Ovary (tissue), 7 donors: ENCODE measurements at regions not wholly inside any gene's neighbourhood (a gene's known extent, or its start where the extent isn't known, plus 50 kb on each side); places are given as distances from the start of the nearest gene placed in this dataset.

Experiments used
- DNase-seq, 5 donors: peaks; one replicate each; pipeline ENCODE4 v3.0.0-alpha.2; 2019 to 2020
- H3K27ac ChIP-seq, 2 donors: fragments of 200-600 bp; one replicate each; pipeline versions ENCODE4 v1.5.1 to v1.8.0; 2019 to 2022
- H3K27me3 ChIP-seq: fragments of 200-600 bp; one replicate; pipeline ENCODE4 v1.8.0; 2022
- H3K36me3 ChIP-seq: fragments of 200-600 bp; sonication (generic); one replicate; pipeline ENCODE4 v1.5.1; 2019
- H3K4me1 ChIP-seq: one replicate; pipeline ENCODE4 v1.8.1; 2013; ENCODE audit warnings: mild to moderate bottlenecking, moderate library complexity; ENCODE audit not compliant: insufficient read depth
- H3K4me3 ChIP-seq: fragments of 200-600 bp; sonication (generic); one replicate; pipeline ENCODE4 v1.5.1; 2017
- H3K9me3 ChIP-seq, 2 donors: fragments of 200-600 bp in 1 of 2; sonication (generic) in 1 of 2; one replicate each; pipeline versions ENCODE4 v1.5.1 to v1.8.1; 2013 to 2019; ENCODE audit warnings: mild to moderate bottlenecking in 1 of 2, moderate library complexity in 1 of 2
- EP300 ChIP-seq: sonication (generic); formaldehyde crosslinking; IDR thresholded peaks from one replicate; pipeline ENCODE4 v1.6.1; 2017; ENCODE audit warnings: antibody characterized with exemption
- POLR2A ChIP-seq: fragments of 450-650 bp; IDR thresholded peaks from one replicate; pipeline ENCODE4 v1.6.1; 2017; ENCODE audit warnings: antibody characterized with exemption, mild to moderate bottlenecking, moderate library complexity
- WGBS, 3 donors: extraction: QIAGEN DNeasy Blood & Tissue Kit in 1 of 3; methylation state at CpG; one replicate each; pipeline versions ENCODE4 v1.1.5 to v1.1.7; 2013 to 2017; 5-methylcytosine and 5-hydroxymethylcytosine counted together
- intact Hi-C, 4 donors: fragments of 100-400 bp; cut with DNase I; formaldehyde crosslinking; loops; one replicate each; pipeline versions ENCODE4 v1.11.0 to v1.15.1; 2022 to 2023
- TF ChIP-seq, protein P1 (sequence below), 3 donors: fragments of 450-650 bp in 2 of 3; fragments of 200-600 bp in 1 of 3; IDR thresholded peaks; one replicate each; pipeline versions ENCODE4 v1.5.1 to v1.8.0; 2016 to 2022; ENCODE audit warnings: antibody characterized with exemption in 3 of 3, mild to moderate bottlenecking in 1 of 3
- donor health status: DM: no; HTN: no; CAD: no; lungs with moderate emphysema.
- donor health status: DM: no; HTN: no; CAD: no.
- donor health status: Bipolar disorder and iron deficiency.
- donor health status: DM: no; HTN: no; CAD: no.
- donor health status: DM: yes; HTN: yes; CAD: no.

GRCh38 chr14:100955201-100955600 lies 51.7 kb upstream of the RTL1 start:
- H3K27ac ChIP-seq = no peak overlapping the region
- H3K27me3 ChIP-seq = no peaks in the 10 kb centered on the region
- WGBS, 3 donors = 54 to 64% (median 61%) methylated on average over 2 of the region's 2 CpGs
- DNase-seq = no peak
- intact Hi-C loops = no loop called here
- no peak overlapping the region for H3K4me3 ChIP-seq
- no peaks in the 10 kb centered on the region for H3K36me3 ChIP-seq
- TF ChIP-seq POLR2A (no peak), EP300 (no peak)
- TF ChIP-seq, protein P1, sequence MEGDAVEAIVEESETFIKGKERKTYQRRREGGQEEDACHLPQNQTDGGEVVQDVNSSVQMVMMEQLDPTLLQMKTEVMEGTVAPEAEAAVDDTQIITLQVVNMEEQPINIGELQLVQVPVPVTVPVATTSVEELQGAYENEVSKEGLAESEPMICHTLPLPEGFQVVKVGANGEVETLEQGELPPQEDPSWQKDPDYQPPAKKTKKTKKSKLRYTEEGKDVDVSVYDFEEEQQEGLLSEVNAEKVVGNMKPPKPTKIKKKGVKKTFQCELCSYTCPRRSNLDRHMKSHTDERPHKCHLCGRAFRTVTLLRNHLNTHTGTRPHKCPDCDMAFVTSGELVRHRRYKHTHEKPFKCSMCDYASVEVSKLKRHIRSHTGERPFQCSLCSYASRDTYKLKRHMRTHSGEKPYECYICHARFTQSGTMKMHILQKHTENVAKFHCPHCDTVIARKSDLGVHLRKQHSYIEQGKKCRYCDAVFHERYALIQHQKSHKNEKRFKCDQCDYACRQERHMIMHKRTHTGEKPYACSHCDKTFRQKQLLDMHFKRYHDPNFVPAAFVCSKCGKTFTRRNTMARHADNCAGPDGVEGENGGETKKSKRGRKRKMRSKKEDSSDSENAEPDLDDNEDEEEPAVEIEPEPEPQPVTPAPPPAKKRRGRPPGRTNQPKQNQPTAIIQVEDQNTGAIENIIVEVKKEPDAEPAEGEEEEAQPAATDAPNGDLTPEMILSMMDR (IDR thresholded peaks at IDR 0.05) = no peak
- H3K4me1 ChIP-seq = no peaks in the 10 kb centered on the region
- no peaks in the 10 kb centered on the region for H3K9me3 ChIP-seq

- DNase-seq = no peak
- intact Hi-C loops = no loop called here
- Histone ChIP-seq H3K4me3 (no peak overlapping the region), H3K4me1 (no peaks in the 10 kb centered on the region), H3K27ac (no peak overlapping the region), H3K27me3 (no peaks in the 10 kb centered on the region), H3K9me3 (no peaks in the 10 kb centered on the region), H3K36me3 (no peaks in the 10 kb centered on the region)
- TF ChIP-seq EP300 (no peak), POLR2A (no peak)
- TF ChIP-seq, protein P1 (IDR thresholded peaks at IDR 0.05) = no peak
- 0 to 60% (median 42%) methylated on average over 1 of the region's 1 CpG for WGBS, 3 donors
Measured at GRCh38 chr14:100962494-100962893, 59.0 kb upstream of the RTL1 start.

DNA sequence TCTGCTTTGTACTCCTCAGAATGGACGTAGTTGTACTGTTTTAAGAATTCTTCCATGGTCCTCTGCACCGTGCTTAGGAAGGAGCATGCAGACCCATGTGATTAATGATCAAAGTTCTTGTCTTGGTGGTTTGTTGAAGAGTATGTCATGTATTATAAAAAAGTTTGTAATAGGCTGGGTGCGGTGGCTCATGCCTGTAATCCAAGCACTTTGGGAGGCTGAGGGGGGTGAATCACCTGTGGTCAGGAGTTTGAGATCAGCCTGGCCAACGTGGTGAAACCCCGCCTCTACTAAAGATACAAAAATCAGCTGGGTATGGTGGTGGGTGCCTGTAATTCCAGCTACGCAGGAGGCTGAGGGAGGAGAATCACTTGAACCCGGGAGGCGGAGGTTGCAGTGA lies 61.8 kb upstream of the RTL1 start:
- intact Hi-C loops = no loop called here
- H3K27me3 ChIP-seq = no peaks in the 10 kb centered on the region

DNA sequence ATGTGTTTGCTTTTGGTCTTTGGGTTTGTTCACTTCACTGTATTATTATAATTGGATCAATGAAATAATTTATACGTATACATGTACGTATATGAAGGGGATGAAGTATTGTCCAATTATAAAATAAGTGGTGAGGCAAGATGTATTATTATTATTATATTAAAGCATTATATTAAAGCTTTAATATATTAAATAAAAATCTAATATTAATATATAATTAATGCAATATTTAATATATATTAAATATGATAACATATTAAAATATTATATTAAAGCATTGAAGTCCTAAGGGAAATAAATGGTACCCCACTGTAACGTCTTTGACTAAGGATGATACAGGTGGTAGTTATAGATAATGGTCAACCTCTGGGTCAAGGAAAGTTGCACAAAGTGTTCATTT lies 63.7 kb upstream of the RTL1 start:
- intact Hi-C loops = no loop called here
- Histone ChIP-seq H3K4me3 (no peak overlapping the region), H3K36me3 (no peaks in the 10 kb centered on the region), H3K4me1 (no peaks in the 10 kb centered on the region), H3K27ac (no peak overlapping the region), H3K9me3 (no peaks in the 10 kb centered on the region), H3K27me3 (no peaks in the 10 kb centered on the region)
- DNase-seq = no peak
- WGBS, 3 donors = 81 to 82% (median 81%) methylated on average over 3 of the region's 3 CpGs
- TF ChIP-seq EP300 (no peak), POLR2A (no peak)
- TF ChIP-seq, protein P1 (IDR thresholded peaks at IDR 0.05) = no peak

More for the DNA sequence above, 61.8 kb upstream of the RTL1 start:
- no peak for DNase-seq
- no peaks in the 10 kb centered on the region for H3K36me3 ChIP-seq
- TF ChIP-seq, protein P1 (IDR thresholded peaks at IDR 0.05) = no peak
- no peak for TF ChIP-seq EP300
- no peak for TF ChIP-seq POLR2A
- no peaks in the 10 kb centered on the region for H3K9me3 ChIP-seq
- WGBS, 3 donors = 80 to 88% (median 88%) methylated on average over 8 of the region's 8 CpGs
- no peak overlapping the region for H3K27ac ChIP-seq
- H3K4me1 ChIP-seq = no peaks in the 10 kb centered on the region
- no peak overlapping the region for H3K4me3 ChIP-seq

- intact Hi-C loops = no loop called here
- Histone ChIP-seq H3K9me3 (no peaks in the 10 kb centered on the region), H3K4me1 (no peaks in the 10 kb centered on the region), H3K27me3 (no peaks in the 10 kb centered on the region), H3K4me3 (no peak overlapping the region), H3K36me3 (no peaks in the 10 kb centered on the region), H3K27ac (no peak overlapping the region)
- TF ChIP-seq EP300 = no peak
- no peak for TF ChIP-seq POLR2A
- TF ChIP-seq, protein P1 (IDR thresholded peaks at IDR 0.05) = no peak
- DNase-seq = no peak
- 67 to 88% (median 74%) methylated on average over 2 of the region's 2 CpGs for WGBS, 3 donors
Measured at GRCh38 chr14:100967930-100968329, 64.4 kb upstream of the RTL1 start.
